Thyroid gland (tissue), 4 donors: ENCODE measurements at regions not wholly inside any gene's neighbourhood (a gene's known extent, or its start where the extent isn't known, plus 50 kb on each side); places are given as distances from the start of the nearest gene placed in this dataset.

Experiments
- CTCF ChIP-seq, 6 experiments: fragments of 200-600 bp in 3 of 6; fragments of 450-650 bp in 3 of 6; sonication (generic) in 3 of 6; IDR thresholded peaks; one replicate each; pipeline ENCODE4 v1.5.1; 2016 to 2019; ENCODE audit warnings: antibody characterized with exemption in 6 of 6, mild to moderate bottlenecking in 2 of 6, inconsistent platforms in 1 of 6, moderate library complexity in 1 of 6
- POLR2A ChIP-seq, 2 donors: fragments of 450-650 bp; IDR thresholded peaks; one replicate each; pipeline ENCODE4 v1.6.1; 2017; ENCODE audit warnings: antibody characterized with exemption in 2 of 2, mild to moderate bottlenecking in 2 of 2, moderate library complexity in 1 of 2

- no peak for TF ChIP-seq CTCF (IDR thresholded peaks at IDR 0.05)
- TF ChIP-seq POLR2A (IDR thresholded peaks at IDR 0.05), result no peak
These were observed 82.6 kb upstream of the CERS6 start for GRCh38 chr2:168373468-168373867.
